Naive B cell (primary cell): ENCODE measurements at regions not wholly inside any gene's neighbourhood (a gene's known extent, or its start where the extent isn't known, plus 50 kb on each side); places are given as distances from the start of the nearest gene placed in this dataset.

Source experiments
- ATAC-seq, 2 donors: fragments of 150-1000 bp; cut with Tn5 transposase; 2 replicates each; pipeline ENCODE4 v1.10.0; 2021; ENCODE audit warnings: low read depth in 2 of 2, mild to moderate bottlenecking in 2 of 2, moderate library complexity in 2 of 2
- DNase-seq: peaks from one replicate; pipeline ENCODE4 v3.0.0; 2022
- H3K27ac Mint-ChIP-seq, 6 donors: one replicate each; pipeline ENCODE4 v1.8.0; 2020 to 2022; ENCODE audit warnings: mild to moderate bottlenecking in 6 of 6, mixed read lengths in 6 of 6, moderate library complexity in 5 of 6, inconsistent platforms in 2 of 6
- H3K27me3 Mint-ChIP-seq, 3 donors: one replicate each; pipeline ENCODE4 v1.8.0; 2021 to 2022; ENCODE audit warnings: mixed read lengths in 3 of 3, mild to moderate bottlenecking in 1 of 3
- H3K36me3 Mint-ChIP-seq, 2 donors: one replicate each; pipeline ENCODE4 v1.8.0; 2020 to 2022; ENCODE audit warnings: mixed read lengths in 2 of 2, inconsistent platforms in 1 of 2, mild to moderate bottlenecking in 1 of 2
- H3K4me1 Mint-ChIP-seq, 3 donors: one replicate each; pipeline ENCODE4 v1.8.0; 2020 to 2022; ENCODE audit warnings: mixed read lengths in 3 of 3, inconsistent platforms in 1 of 3, mild to moderate bottlenecking in 1 of 3, moderate library complexity in 1 of 3
- H3K4me3 Mint-ChIP-seq, 8 donors: one replicate each; pipeline ENCODE4 v1.8.0; 2020 to 2022; ENCODE audit warnings: mild to moderate bottlenecking in 8 of 8, mixed read lengths in 8 of 8, moderate library complexity in 8 of 8, inconsistent platforms in 2 of 8
- H3K9me3 Mint-ChIP-seq, 7 donors: one replicate each; pipeline ENCODE4 v1.8.0; 2020 to 2022; ENCODE audit warnings: mixed read lengths in 7 of 7, mild to moderate bottlenecking in 5 of 7, inconsistent platforms in 2 of 7, moderate library complexity in 1 of 7

DNA sequence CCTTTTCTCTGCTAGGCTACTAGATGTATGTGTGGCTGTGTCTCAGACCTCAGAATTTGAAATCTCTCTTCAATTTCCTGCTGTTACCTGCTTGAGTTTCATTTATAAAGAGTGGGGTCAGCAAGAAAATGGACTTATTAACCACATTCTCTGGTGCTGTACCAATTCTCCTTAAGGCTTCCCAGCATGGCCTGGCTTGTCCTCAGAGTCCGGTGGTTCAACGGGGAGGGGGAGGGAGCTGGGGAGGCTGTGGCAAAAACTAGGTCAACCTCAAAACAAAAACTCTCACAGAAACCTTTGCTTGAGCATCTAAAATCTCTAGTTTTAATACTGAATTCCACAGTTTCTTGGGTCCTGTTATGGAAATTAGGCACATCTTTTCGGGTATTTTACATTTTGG lies 389.1 kb upstream of the COBL start:
- Mint-ChIP-seq H3K4me3 (no peak overlapping the region), H3K27me3 (no peaks in the 10 kb centered on the region), H3K27ac (no peak overlapping the region), H3K9me3 (peaks cover 3 to 16% (median 13%) of the 10 kb centered on the region in 7 donors), H3K4me1 (no peaks in the 10 kb centered on the region), H3K36me3 (no peaks in the 10 kb centered on the region)
- ATAC-seq, result no peak
- no peak for DNase-seq

DNA sequence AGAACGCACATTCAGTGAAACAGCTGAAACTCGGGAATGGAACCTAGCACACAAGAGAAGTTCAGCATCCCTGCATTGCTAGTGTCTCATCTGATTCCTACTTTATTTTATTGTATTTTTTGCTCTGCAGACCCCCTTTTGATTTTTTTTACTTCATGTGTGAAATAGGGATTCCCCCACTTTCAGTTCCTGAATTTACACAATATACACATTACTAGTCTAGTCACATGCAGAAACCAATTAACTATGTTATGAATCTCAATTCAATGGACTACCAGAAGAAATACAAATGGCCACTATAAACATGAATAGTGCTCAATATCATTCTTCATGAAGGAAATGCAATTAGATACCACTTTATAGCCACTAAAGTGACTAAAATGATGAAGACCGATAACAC lies 386.1 kb upstream of the COBL start:
- Mint-ChIP-seq H3K36me3 (no peaks in the 10 kb centered on the region), H3K9me3 (peaks cover 6 to 15% (median 11%) of the 10 kb centered on the region in 7 donors), H3K27me3 (no peaks in the 10 kb centered on the region), H3K4me3 (no peak overlapping the region), H3K27ac (no peak overlapping the region), H3K4me1 (no peaks in the 10 kb centered on the region)
- ATAC-seq (no peak), DNase-seq (no peak)

DNA sequence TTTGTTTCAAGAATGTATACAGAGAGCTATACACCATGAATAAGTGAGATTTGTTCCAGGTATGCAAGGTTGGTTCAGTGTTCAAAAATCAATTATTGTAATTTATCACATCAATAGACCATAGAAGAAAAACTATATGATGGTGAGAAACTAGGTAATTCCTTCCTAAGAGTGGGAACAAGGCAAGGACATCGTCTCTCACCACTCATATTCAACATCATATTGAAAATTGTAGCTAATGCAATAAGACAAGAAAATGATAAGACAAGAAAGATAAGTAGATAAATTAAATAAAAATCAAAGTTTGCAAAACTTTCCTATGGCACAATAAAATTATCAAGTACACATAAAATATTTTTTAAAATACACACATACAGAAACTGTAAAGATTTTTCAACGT lies 385.3 kb upstream of the COBL start:
- Mint-ChIP-seq H3K4me3 (no peak overlapping the region), H3K9me3 (peaks cover 6 to 15% (median 11%) of the 10 kb centered on the region in 7 donors), H3K36me3 (no peaks in the 10 kb centered on the region), H3K27ac (no peak overlapping the region), H3K4me1 (no peaks in the 10 kb centered on the region), H3K27me3 (no peaks in the 10 kb centered on the region)
- DNase-seq (no peak), ATAC-seq (no peak)

DNA sequence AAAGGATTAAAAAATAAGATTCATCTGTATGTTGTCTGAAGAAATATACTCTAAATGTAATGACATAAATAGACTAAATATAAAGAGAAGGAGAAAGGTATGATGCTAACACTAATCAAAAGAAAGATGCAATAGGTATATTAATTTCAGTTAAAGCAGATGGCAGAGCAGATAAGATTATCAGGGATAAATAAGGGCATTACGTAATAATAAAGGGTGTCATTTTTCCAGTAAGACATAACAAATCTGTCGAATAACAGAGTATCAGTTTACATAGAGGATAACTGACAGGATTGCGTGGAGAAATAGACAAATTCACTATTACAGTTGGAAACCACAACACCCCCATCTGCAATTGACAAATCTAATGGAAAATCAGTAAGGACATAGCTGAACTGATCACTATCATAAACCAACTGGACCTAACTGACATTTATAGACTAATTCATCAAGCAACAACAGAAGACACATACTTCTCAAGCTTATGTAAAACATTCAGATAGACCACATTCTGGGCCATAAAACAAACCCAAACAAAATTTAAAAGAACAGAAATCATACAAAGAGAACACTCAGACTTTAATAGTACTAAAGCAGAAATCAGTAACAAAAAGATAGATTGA lies 384.1 kb upstream of the COBL start:
- Mint-ChIP-seq H3K4me3 (no peak overlapping the region), H3K9me3 (peaks cover 5 to 15% (median 10%) of the 10 kb centered on the region in 7 donors), H3K36me3 (no peaks in the 10 kb centered on the region)

DNA sequence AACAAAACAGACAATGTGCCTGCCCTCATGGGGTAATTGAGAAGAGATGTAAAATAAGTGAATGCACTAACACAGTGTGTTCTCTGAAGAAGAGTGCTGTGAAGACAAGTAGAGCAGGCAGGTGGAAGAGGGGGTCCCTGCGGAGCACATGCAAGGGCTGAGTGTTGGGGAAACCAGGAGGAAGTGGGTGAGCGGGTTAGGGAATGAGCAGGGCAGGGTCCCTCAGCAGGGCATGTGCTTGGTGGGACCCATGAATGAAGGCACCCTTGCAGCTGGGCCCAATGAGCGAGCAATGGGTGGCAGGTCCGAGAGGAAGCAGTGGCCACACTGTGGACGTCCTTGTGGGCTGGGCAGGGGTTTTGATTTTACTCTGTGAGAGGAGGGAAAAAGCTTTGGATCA lies 376.6 kb upstream of the COBL start:
- no peak for ATAC-seq
- no peak for DNase-seq
- no peak overlapping the region for H3K4me3 Mint-ChIP-seq
- H3K27me3 Mint-ChIP-seq, result no peaks in the 10 kb centered on the region
- H3K27ac Mint-ChIP-seq, result no peak overlapping the region
- H3K9me3 Mint-ChIP-seq, result peaks cover 1 to 11% (median 4%) of the 10 kb centered on the region in 7 donors
- H3K36me3 Mint-ChIP-seq, result no peaks in the 10 kb centered on the region
- no peaks in the 10 kb centered on the region for H3K4me1 Mint-ChIP-seq

More for the DNA sequence above, 384.1 kb upstream of the COBL start:
- H3K27me3 Mint-ChIP-seq, result no peaks in the 10 kb centered on the region
- DNase-seq (no peak), ATAC-seq (no peak)
- no peak overlapping the region for H3K27ac Mint-ChIP-seq
- no peaks in the 10 kb centered on the region for H3K4me1 Mint-ChIP-seq

DNA sequence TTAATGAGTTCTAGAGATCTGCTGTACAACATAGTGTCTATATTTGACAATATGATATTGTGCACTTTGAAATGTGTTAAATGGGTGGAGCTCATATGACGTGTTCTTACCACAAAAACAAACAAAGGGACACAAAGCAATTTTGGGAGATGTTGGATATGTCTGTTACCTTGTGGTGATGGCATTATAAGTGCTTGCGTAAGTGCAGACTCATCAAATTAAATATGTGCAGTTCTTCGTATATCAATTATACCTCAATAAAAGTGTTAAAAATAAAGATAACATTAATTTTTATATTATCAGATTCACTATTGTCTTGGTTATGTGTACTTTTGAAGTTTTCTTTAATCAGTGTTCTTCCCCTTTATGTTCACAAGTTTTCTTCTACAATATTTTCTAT lies 372.9 kb upstream of the COBL start:
- ATAC-seq (no peak), DNase-seq (no peak)
- no peaks in the 10 kb centered on the region for H3K36me3 Mint-ChIP-seq
- H3K4me1 Mint-ChIP-seq, result no peaks in the 10 kb centered on the region
- no peaks in the 10 kb centered on the region for H3K27me3 Mint-ChIP-seq
- H3K9me3 Mint-ChIP-seq, result peaks cover 5 to 25% (median 8%) of the 10 kb centered on the region in 7 donors
- H3K27ac Mint-ChIP-seq, result no peak overlapping the region
- no peak overlapping the region for H3K4me3 Mint-ChIP-seq

DNA sequence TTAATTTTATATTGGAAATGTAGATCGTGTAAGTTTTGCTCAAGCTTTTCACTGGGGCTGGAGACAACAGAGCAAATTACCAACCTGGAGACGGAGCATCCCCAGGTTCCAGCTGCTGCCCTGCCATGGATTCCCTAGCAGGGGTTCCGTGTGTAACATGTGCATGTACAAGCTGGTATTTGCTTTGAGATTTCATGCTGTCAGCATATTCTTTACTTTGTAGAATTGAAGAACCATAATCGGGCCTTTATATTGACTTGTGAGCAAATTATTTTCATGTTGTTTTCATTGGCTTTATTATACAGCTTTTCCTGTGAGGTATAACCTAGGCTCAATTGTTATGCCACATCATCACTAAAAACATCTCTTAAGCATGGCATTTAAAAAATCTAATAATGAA lies 369.2 kb upstream of the COBL start:
- H3K27me3 Mint-ChIP-seq, result no peaks in the 10 kb centered on the region
- DNase-seq (no peak), ATAC-seq (no peak)
- peaks cover 4 to 46% (median 10%) of the 10 kb centered on the region in 7 donors for H3K9me3 Mint-ChIP-seq
- H3K36me3 Mint-ChIP-seq, result no peaks in the 10 kb centered on the region
- H3K4me3 Mint-ChIP-seq, result no peak overlapping the region
- H3K27ac Mint-ChIP-seq, result no peak overlapping the region
- no peaks in the 10 kb centered on the region for H3K4me1 Mint-ChIP-seq

DNA sequence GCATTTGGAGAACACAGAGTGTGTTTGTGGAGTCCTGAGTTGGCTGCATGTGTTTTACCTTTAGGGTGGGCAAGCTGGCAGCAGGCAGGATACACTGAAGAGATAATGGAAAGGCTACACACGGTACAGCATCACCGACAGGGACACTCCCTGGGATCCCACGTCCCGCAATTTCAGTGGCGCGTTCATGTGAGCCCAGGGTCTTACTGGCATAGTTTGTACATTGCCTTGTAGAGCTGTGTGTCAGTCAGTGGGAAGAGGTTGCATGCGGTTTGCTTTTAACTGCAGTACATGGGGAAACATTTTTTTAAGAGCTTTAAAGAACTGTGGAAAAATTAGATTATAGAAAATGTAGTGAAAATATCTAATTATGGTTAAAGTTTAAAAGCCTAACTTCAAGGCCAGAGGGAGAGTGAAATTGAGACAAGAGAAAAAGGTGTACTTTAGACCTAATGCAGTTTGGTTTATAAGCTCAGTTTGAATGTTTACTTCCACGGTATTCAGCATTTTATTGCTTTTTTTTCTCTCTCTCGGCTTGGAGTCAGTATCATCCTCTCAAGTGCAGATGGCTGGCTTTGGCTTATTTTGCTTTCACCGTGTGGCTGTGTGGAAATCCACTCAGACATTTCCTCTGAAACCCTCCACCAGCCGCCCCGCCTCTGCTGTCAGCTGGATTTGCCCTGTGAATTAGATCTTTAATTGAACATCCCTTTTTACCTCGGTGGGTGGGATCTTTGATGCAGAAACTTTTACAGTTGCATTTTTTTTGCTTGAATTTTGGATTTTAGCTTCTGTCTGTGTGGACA lies 364.2 kb upstream of the COBL start:
- Mint-ChIP-seq H3K27me3 (no peaks in the 10 kb centered on the region), H3K36me3 (no peaks in the 10 kb centered on the region), H3K4me3 (no peak overlapping the region), H3K9me3 (peaks cover 4 to 40% (median 10%) of the 10 kb centered on the region in 7 donors), H3K27ac (no peak overlapping the region), H3K4me1 (no peaks in the 10 kb centered on the region)
- no peak for DNase-seq
- ATAC-seq, result no peak

DNA sequence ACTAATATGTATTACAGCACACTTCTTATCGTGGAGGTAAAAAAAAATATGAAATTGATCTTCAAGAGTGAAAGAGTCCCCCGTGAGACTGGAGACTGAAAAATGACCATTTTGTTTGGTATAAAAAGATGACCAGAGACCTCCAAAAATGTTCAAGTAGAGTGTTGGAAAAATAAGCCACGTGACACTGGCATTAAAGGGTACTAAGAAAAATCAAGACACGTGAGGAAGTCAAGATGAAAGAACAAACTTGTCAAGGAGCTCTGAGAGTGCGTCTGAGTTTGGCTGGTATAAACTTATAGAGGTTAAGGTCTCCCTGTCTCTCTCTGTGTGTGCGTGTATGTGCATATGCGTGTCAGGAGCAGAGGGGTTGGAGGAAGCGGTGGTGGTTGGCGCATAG lies 362.7 kb upstream of the COBL start:
- no peaks in the 10 kb centered on the region for H3K36me3 Mint-ChIP-seq
- no peak overlapping the region for H3K27ac Mint-ChIP-seq
- no peaks in the 10 kb centered on the region for H3K27me3 Mint-ChIP-seq
- DNase-seq (no peak), ATAC-seq (no peak)
- H3K4me3 Mint-ChIP-seq, result no peak overlapping the region
- H3K4me1 Mint-ChIP-seq, result no peaks in the 10 kb centered on the region
- H3K9me3 Mint-ChIP-seq, result peaks cover 6 to 32% (median 11%) of the 10 kb centered on the region in 7 donors

DNA sequence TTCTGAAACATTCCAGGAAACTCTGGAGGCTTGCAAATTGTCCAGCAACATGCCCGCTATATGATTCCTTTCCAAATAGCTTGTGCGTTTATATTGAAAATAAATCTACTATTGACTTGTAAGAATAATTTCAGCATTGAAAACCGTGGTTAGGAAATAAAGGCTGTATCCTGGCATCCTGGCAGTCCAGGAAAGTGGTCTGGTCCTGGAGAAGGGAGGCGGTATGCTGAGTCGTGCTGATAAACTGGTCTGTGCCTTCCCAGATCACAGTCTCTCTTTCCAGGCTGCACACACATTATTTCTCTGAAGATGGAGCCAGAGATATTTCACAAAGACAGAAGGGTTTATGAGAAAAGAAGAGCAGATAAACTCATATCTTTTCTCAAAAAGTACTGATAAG lies 350.1 kb upstream of the COBL start:
- Mint-ChIP-seq H3K4me3 (no peak overlapping the region), H3K9me3 (peaks cover 0 to 14% (median 2%) of the 10 kb centered on the region in 7 donors), H3K27me3 (no peaks in the 10 kb centered on the region), H3K4me1 (no peaks in the 10 kb centered on the region), H3K27ac (no peak overlapping the region), H3K36me3 (no peaks in the 10 kb centered on the region)
- DNase-seq, result no peak
- ATAC-seq, result no peak

DNA sequence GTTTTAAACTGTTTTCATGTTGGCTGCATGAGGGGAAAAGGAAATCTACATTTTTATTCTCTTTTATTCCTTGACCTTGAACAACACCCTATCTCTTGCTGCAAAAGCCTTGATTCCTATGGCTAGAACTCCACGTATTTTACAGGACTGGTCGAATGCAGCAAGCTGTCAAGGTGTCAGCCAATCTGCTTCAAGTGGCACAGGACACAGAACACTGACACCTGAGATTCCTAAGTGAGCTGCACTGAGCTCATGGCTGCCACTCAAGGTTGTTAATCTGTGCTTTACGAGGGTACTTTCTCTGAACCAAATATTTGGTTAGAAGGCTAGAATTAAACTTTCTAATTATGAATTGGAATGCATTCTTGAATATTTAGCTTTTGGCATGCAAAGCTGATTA lies 349.7 kb upstream of the COBL start:
- Mint-ChIP-seq H3K4me3 (no peak overlapping the region), H3K9me3 (peaks cover 0 to 14% (median 0%) of the 10 kb centered on the region in 7 donors), H3K27ac (no peak overlapping the region), H3K27me3 (no peaks in the 10 kb centered on the region), H3K4me1 (no peaks in the 10 kb centered on the region), H3K36me3 (no peaks in the 10 kb centered on the region)
- no peak for DNase-seq
- no peak for ATAC-seq

DNA sequence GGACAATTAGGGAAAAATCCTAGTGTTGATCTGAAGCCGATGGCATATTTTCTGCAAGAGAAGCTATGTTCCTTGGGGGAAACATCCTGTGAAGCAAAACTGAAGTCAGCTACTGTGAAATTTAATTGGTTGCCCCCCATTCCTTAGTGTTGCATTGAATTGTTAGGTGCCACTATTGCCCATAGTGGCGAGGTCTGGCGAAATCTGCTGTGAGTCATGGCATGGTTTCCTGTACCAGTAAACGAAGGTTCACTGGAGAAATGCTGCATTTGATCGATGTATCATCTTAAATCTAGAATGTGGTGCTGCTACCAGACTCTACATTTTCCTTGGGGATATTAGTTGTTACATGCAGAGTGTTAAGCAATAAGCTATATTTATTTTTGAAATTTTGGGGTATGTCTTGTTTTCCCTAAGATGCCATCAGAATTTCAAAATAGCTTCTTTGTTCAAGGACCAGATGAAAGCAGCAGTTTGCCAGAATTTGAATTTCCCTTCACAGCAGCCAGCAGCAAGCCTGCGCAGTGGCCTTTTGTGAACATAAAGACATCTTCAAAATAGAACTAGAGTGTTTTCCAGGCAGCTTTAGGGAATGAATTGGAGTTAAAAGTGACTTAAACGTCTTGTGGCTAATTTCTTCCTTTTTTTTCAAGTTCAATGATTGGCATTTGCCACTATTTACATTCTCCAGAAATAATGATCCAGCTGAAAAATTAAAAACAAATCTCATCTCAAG lies 348.6 kb upstream of the COBL start:
- no peak overlapping the region for H3K4me3 Mint-ChIP-seq
- no peaks in the 10 kb centered on the region for H3K4me1 Mint-ChIP-seq
- H3K27ac Mint-ChIP-seq, result no peak overlapping the region
- ATAC-seq (no peak), DNase-seq (no peak)
- H3K9me3 Mint-ChIP-seq, result peaks cover 0 to 14% (median 0%) of the 10 kb centered on the region in 7 donors
- H3K27me3 Mint-ChIP-seq, result no peaks in the 10 kb centered on the region
- H3K36me3 Mint-ChIP-seq, result no peaks in the 10 kb centered on the region

DNA sequence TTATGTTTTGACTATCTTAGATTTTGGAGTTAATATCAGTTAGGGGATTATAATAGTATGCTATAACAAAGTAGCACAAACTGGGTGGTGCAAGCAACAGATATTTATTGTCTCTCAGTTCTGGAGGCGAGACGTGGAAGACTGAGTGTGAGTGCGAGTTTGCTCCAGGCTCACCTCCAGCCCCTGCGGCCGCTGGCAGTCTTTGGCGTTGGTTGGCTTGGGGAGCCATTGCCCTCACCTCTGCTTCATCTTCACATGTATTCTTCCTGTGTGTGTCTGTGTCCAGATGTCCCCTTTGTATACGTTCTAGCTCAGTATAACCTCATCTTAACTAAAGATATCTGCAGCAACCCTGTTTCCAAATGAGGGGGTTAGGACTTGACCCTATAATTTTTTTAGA lies 343.9 kb upstream of the COBL start:
- no peaks in the 10 kb centered on the region for H3K27me3 Mint-ChIP-seq
- H3K36me3 Mint-ChIP-seq, result no peaks in the 10 kb centered on the region
- no peaks in the 10 kb centered on the region for H3K4me1 Mint-ChIP-seq
- ATAC-seq (no peak), DNase-seq (no peak)
- no peak overlapping the region for H3K27ac Mint-ChIP-seq
- H3K9me3 Mint-ChIP-seq, result peaks cover 0 to 5% (median 0%) of the 10 kb centered on the region in 7 donors
- no peak overlapping the region for H3K4me3 Mint-ChIP-seq

DNA sequence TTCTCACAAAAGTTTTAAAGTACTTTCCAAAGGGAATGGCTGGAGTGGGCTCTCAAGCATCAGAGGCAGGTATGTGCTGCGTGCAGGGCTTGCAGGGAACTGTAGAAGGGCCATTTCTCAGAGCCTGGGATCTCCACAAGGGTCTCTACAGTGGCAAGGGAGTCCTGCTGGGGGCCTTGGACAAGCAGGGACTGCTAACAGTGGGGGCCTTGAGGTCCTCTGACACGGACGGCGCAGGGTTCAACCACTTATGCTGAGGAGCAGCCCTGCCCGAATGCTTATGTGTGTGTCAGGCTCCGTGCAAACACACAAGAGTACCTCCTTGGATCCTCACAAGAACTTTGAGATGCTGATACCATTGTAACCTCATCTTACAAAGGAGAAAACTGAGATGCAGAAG lies 342.1 kb upstream of the COBL start:
- Mint-ChIP-seq H3K27ac (no peak overlapping the region), H3K9me3 (peaks cover 0 to 9% (median 0%) of the 10 kb centered on the region in 7 donors), H3K4me1 (no peaks in the 10 kb centered on the region), H3K4me3 (no peak overlapping the region), H3K36me3 (no peaks in the 10 kb centered on the region), H3K27me3 (no peaks in the 10 kb centered on the region)
- DNase-seq (no peak), ATAC-seq (no peak)
